Medulla oblongata (tissue), 1 donor: ENCODE measurements at regions not wholly inside any gene's neighbourhood (a gene's known extent, or its start where the extent isn't known, plus 50 kb on each side); places are given as distances from the start of the nearest gene placed in this dataset.
A peak's percentile ranks its signal among the peaks of the same experiment; 100 is the strongest.
"Not testable (repeated sequence)": the region's sequence is repeated elsewhere in the genome, so short reads cannot be mapped to it uniquely, and the experiment has no call there.

Experiments
- DNase-seq: peaks from one replicate; pipeline ENCODE4 v3.0.0-alpha.2; 2015; ENCODE audit errors: extremely low spot score

GRCh38 chr16:29201296-29202024 lies 205.1 kb downstream of the NPIPB11 start:
- peak; percentile 33 for DNase-seq

GRCh38 chr16:29200681-29201080 lies 205.8 kb downstream of the NPIPB11 start:
- not testable (repeated sequence) for DNase-seq

DNA sequence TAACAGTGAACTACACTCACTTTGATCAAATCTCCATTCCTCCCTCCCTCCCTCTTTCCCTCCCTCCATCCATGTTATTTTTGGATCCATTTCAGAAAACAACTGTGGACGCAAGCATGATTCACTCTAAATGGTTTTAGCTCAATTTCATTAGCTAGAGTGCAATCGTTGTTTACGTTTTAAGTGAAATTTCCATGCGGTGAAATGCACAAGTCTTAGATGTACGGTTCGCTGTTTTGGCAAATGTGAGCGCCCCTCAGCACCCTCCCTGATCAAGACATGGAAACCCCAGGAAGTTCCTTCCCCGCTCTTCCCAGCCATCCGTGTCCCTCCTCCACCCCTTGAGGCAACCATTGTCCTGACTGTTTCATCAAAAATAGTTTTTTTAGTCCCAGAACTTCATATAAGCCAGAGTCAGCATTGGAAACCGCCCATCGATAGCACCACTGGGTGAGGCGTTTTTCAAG lies 206.3 kb downstream of the NPIPB11 start:
- not testable (repeated sequence) for DNase-seq

- not testable (repeated sequence) for DNase-seq
These were observed 206.9 kb downstream of the NPIPB11 start for GRCh38 chr16:29199626-29200025.

DNA sequence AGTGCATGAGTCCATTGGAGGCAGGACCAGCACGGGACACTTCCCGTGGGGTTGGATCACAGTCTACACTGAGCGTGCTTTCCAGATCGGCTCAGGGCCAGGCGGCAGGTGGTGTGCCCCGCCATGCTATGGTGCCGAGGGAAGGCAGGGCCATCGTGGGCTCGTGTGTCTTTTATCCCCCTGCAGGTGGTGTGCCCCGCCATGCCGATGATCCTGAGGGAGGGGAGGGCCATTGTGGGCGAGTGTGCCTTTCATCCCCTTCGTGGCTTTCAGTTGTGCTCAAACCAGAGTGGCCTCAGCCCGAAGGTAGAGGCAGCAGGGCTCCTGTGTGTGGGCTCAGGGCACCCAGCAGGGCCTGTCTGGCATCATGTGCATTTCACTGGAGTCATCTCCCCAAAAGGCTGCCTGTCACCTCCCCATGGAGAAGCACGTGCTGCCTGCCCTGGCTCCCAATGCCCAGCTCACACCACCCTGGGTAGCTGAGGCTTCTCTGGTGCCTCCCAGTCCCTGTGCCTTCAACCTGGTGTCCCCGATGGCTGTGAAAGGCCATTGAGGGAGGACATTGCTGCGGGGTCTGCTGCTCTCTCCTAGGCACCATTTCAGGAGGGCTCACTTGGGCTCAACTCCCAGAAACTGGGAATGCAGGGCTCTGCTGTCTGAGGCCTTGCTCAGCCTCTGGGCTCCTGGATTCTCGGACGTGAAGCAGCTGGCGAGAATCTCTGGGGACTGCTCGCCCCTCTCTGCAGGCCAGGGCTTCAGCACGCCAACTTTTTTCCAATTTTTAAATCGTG lies 207.6 kb downstream of the NPIPB11 start:
- no peak for DNase-seq

DNA sequence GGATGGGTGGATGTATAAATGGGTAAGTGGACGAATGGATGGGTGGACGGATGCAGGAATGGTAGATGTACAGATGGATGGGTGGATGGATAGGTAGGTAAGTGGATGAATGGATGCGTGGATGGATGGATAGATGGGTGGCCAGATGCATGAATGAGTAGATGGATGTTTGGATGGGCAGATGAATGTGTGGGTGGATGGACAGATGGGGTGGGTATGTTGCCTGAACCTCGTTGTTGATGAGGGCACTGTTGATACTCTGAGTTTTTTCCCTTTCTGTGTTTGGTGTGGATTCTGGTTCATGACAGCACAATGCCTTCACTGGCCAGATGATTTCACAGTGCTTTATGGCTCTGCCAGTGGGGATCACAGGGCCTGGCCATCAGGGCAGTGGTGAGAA lies 208.3 kb downstream of the NPIPB11 start:
- no peak for DNase-seq

- DNase-seq: not testable (repeated sequence)
These were observed 208.9 kb downstream of the NPIPB11 start for GRCh38 chr16:29197494-29198100.

DNA sequence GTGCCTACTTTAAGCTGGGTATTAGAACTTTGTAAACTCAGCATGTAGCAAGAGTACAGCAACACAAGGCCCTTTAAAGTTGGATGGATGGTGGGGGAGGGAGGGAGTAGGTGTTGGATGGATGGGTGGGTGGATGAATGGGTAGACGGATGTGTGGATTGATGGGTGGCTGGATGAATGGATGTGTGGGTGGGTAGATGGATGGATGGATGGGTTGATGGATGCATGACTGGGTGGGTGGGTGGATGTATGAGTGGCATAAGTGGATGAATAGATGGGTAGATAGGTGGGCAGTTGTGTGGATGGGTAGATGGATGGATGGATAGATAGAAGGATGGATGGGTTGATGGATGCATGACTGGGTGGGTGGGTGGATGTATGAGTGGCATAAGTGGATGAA lies 209.8 kb downstream of the NPIPB11 start:
- not testable (repeated sequence) for DNase-seq

GRCh38 chr16:29195116-29195872 lies 210.4 kb downstream of the LAT start:
- not testable (repeated sequence) for DNase-seq

GRCh38 chr16:29194185-29194844 lies 209.5 kb downstream of the LAT start:
- DNase-seq: not testable (repeated sequence)

DNA sequence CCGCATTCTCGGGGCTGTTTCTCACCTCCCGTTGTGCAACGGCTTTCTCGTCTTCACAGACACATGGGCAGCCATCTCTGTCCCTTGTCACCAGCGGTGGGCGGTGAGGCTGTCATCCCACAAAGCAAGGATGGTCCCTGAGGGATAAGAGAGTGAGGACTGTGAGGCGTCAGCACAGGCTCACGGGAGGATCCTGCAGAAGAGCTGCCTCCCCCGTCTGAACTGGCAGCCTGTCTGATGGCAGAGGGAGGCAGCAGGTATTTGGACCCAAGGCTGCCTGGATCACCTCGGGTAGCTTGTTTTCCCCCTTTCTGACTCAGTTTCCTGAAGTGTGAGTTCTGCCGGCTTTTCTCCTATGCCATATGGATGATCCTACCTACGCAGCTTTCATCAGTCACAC lies 208.8 kb downstream of the LAT start:
- DNase-seq: not testable (repeated sequence)

GRCh38 chr16:29193248-29193574 lies 208.4 kb downstream of the LAT start:
- DNase-seq: not testable (repeated sequence)

- DNase-seq: no peak
These were observed 207.7 kb downstream of the LAT start for GRCh38 chr16:29192329-29193247.

GRCh38 chr16:29191636-29192180 lies 206.9 kb downstream of the LAT start:
- DNase-seq: not testable (repeated sequence)

DNA sequence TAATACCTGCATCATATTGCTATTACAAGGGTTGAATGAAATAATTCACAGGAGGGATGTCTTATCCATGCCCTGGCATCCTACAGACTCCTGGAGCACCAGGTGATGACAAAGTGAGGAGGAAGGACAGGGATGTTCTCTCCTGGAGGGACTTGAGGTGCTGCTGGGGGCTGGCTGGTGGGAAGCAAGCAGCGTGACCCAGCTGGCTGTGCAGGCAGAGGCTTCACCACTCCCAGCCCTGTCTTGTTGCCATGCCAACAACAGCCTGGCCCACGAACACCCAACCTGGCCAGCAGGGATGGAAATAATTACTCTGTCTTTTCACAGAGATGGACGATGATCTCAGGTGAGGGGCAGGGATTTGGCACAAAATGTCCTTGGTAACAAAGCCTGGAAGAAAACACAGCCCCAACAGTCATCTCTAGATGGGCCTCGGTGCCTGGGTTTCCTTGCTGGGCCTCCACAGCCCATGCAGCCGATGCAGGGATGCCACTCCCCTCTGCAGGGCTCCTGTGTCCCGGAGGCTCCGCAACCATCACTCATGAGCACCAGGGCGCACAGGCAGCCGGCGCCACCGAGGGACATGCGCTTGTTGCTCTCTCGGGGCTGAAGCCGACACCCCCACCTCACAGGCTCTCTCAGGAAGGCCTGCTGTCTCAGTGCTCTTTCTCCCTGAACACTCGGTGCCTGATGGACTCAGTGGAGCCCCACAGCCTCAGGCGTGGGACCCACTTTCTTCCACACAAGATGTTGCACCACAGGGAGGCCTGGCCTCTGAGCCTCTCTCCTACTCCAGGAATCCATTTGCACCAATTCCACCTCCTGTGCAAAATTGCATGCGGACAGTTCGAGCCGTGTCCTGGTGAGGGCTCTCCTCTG lies 205.9 kb downstream of the LAT start:
- DNase-seq: not testable (repeated sequence)

DNA sequence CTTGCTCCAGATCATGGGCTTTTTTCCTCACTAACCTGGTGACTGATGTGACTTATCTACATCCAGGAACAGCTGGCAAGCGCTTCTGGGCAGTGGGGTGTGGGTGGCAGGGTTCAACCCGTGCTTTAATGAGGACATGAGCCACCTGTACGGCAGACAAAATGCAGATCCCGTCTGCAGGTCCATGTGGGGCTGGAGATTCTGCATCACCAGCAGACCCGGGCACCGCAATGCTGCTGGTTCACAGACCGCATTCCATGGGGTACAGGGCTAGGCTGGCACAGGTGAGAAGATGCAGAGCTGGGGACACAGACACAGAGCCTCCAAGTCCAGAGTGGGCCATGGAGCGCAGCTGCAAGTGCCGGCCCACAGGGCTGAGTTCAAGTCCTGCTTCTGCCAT lies 204.0 kb downstream of the LAT start:
- not testable (repeated sequence) for DNase-seq

DNA sequence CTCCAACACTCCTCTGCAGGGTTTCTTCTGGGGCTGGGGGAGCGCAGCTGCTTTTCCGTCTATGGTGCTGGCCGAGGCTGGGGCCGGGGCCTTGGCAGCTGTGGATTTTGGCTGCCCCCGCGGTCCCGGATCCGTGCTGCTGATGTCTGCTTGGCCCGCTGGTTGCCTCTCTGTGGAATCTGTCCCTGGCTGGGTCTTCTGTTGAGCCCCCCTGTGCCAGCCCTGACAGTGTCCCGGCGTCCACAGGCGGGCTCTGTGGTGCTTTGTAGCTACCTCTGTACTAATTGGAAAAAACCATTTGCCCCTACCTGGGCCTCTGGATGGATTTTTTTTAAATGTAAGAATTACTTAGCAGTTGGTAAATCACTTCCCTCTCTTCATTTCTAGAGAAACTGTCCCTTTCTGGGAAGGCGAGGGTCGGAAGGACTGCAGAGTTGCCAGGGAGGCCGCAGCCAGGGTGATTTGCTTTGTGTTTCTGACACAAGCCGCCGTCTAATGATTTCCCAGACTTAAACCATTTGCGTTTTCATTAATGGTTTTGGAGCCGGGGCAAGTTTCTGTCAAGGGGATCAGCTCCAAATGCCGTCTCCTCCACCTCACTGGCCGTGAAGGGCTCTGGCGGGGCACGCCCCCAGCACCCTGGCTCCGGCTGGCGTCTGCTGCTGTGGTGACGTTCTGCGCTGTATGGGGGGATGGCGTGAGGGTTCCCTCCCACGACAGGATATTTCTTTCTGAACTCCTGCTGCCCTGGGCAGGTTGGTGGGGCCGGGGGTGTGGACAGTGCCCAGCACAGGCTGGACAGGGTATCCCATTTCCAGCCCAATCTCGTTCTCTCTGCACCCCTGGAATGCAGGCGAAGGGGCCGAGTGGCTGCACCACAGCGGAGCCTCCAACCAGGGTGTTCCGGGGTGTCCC lies 201.7 kb downstream of the LAT start:
- DNase-seq: not testable (repeated sequence)

GRCh38 chr16:29185872-29186271 lies 201.0 kb downstream of the LAT start:
- not testable (repeated sequence) for DNase-seq
